HFFc6 (cell line): ENCODE measurements at regions not wholly inside any gene's neighbourhood (a gene's known extent, or its start where the extent isn't known, plus 50 kb on each side); places are given as distances from the start of the nearest gene placed in this dataset.
"Not testable (repeated sequence)": the region's sequence is repeated elsewhere in the genome, so short reads cannot be mapped to it uniquely, and the experiment has no call there.

ENCODE experiments used
- DNase-seq: peaks from one replicate; pipeline ENCODE4 v3.0.0-alpha.2; 2018
- H3K27ac Mint-ChIP-seq: 2 replicates; pipeline ENCODE4 v1.8.0; 2020; ENCODE audit warnings: mild to moderate bottlenecking, mixed read lengths
- H3K27me3 Mint-ChIP-seq: 2 replicates; pipeline ENCODE4 v1.8.0; 2021; ENCODE audit warnings: mild to moderate bottlenecking, moderate library complexity, mixed read lengths; ENCODE audit not compliant: insufficient read depth
- H3K36me3 Mint-ChIP-seq: 2 replicates; pipeline ENCODE4 v1.8.0; 2021; ENCODE audit warnings: low read depth, mixed read lengths
- H3K4me1 Mint-ChIP-seq: 2 replicates; pipeline ENCODE4 v1.8.0; 2020; ENCODE audit warnings: low read depth, mixed read lengths
- H3K4me3 Mint-ChIP-seq: 2 replicates; pipeline ENCODE4 v1.8.0; 2020; ENCODE audit warnings: mild to moderate bottlenecking, moderate library complexity, mixed read lengths
- H3K9me3 Mint-ChIP-seq: 2 replicates; pipeline ENCODE4 v1.8.0; 2020; ENCODE audit warnings: mild to moderate bottlenecking, mixed read lengths

DNA sequence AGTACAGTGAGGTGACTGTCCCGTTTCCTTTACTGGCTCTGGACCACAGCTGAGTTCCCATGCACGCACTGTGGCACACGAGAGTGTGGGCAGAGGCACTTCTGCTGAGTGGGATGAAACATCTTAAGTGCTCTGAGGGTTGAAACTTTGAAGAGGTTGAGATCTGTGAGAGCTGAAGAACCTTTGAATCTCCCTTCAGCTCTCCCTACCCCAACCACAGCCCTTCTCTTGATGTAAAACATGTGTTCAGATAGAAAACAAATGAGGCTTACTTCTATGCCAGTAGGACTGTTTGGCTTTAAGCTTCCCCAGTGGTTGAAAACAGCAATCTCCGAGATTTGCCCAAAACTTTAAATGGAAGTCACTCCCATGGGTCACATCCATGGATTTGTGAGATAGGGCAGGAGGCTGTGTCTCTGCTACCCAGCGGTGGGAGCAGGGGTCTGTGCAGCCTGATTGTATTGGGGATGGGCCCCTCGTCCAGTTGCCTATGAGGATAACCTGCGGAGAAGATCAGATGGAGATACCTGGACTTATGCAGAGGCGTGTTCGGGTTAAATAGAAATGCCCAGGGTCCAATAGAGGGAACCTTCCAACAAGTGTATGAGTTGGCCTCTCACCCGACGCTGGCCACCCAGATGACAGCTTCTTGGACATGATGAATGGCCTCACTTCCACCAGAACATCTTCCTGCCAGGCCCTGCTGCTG, 178.0 kb upstream of the PLGLB2 start:
- H3K4me3 Mint-ChIP-seq, H3K36me3 Mint-ChIP-seq, H3K9me3 Mint-ChIP-seq, H3K27me3 Mint-ChIP-seq, DNase-seq, H3K27ac Mint-ChIP-seq: not testable (repeated sequence)
- peaks cover 13% of the 10 kb centered on the region for H3K4me1 Mint-ChIP-seq

- H3K27me3 Mint-ChIP-seq, DNase-seq, H3K36me3 Mint-ChIP-seq, H3K4me3 Mint-ChIP-seq, H3K4me1 Mint-ChIP-seq, H3K9me3 Mint-ChIP-seq, H3K27ac Mint-ChIP-seq: not testable (repeated sequence)
These were observed 175.9 kb upstream of the PLGLB2 start for GRCh38 chr2:87571889-87572465.

DNA sequence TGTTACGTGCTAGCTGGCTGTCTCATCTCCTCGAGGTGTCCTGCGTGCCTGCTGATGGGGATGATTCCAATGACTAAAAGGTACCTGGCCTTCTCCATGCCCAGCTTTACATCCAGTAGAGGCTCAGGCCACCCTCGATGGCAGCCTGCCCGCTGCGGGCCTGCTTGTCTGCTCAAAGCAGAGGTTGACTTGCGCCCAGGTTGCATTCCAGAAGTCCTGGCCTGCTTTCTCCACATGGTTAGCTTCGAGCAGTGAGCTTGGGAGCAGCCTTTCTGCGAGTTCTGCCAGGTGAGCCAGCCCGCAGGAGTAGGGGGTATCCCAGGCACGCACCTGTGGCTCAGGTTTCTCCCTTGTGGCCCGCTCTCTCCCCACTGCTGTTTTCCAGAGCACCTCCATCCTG, 175.0 kb upstream of the PLGLB2 start:
- not testable (repeated sequence) for H3K27me3 Mint-ChIP-seq, H3K27ac Mint-ChIP-seq, DNase-seq, H3K4me3 Mint-ChIP-seq, H3K9me3 Mint-ChIP-seq, H3K4me1 Mint-ChIP-seq, H3K36me3 Mint-ChIP-seq

DNA sequence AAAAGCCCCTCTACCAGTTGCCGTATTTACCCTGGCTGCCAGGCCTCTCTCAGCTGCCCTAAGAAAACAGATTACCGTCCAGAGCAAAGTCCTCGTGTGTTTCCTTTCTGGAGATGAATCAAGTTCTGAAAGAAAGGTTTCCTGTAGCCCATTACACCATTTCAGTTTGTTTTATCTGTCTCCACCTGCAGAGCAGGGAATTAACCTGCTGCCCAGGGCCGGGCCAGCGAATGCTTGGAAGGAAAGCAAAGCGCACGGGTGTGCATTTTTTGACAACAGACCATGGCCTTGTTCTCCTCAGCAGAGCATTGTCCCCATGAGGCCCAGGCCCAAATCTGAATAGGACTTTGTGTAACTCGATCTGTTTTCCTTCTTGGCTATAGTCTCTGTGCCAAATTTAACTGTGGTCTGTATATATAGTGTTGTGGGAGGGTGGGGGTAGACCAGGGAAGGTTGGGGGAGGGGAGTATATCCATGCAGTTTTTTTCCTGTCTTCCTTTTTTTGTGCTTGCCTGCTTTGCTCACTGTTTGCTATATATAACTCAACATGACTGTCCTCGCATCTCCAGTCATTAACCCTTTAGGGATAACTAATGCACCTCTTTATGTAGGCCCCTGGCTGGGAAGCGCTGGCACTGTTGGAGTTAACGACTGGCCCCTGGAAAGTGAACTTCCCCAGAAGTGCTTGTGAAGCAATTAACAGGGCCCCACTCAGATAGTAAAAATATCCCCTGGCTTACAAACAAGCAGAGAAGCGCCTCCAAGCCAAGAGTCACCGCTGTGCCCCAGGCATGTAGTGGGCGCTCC, 174.3 kb upstream of the PLGLB2 start:
- DNase-seq, H3K27ac Mint-ChIP-seq, H3K36me3 Mint-ChIP-seq, H3K4me3 Mint-ChIP-seq, H3K27me3 Mint-ChIP-seq, H3K9me3 Mint-ChIP-seq, H3K4me1 Mint-ChIP-seq: not testable (repeated sequence)

DNA sequence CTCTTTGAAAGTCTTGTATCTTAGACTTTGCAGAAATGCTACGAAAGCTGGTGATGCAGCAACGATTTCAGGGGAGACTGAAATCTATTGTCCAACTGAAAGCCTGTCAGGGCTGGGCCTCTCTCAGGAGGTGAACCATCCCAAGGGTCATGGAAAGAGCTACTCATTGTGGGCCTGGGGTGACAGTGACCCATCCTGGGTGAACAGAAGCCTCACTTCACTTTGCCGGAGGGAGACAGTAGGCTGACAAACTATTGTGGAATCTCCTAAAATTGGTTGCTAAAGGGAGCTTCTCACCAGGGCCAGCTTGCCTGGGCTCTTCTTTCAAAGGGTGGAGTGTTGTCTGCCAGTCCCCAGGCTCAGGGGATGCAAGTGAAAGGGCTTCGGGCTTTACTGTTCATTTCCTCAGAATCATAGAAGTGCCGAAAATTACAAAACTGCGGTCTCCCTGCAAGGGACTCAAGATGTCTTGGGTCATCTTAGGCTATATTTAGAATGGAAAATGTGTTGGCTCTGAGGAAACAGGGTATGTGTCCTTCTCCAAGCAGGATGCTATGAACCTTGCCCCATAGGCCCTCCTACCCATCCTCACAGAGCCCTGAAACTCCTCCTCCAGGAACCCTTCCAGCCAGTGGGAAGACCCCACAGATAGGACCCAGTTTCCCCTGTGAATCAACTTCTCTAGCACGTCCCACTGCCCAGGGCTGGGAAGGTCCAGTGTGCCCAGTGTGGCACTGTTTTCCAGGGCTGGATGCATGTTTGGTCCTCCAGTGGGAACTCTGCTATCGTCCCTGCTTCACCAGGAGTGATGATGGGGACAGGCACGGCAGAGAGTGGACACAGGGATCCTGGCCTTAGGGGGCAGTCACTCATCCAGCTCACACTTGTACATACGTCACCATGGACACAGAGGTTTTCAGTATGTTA, 173.4 kb upstream of the PLGLB2 start:
- H3K36me3 Mint-ChIP-seq, DNase-seq, H3K4me1 Mint-ChIP-seq, H3K27me3 Mint-ChIP-seq, H3K9me3 Mint-ChIP-seq, H3K27ac Mint-ChIP-seq, H3K4me3 Mint-ChIP-seq: not testable (repeated sequence)

GRCh38 chr2:87575138-87575537, 172.7 kb upstream of the PLGLB2 start:
- DNase-seq, H3K27me3 Mint-ChIP-seq, H3K9me3 Mint-ChIP-seq, H3K4me1 Mint-ChIP-seq, H3K36me3 Mint-ChIP-seq, H3K4me3 Mint-ChIP-seq, H3K27ac Mint-ChIP-seq: not testable (repeated sequence)

- H3K4me3 Mint-ChIP-seq, H3K27me3 Mint-ChIP-seq, H3K27ac Mint-ChIP-seq, H3K36me3 Mint-ChIP-seq, DNase-seq, H3K9me3 Mint-ChIP-seq, H3K4me1 Mint-ChIP-seq: not testable (repeated sequence)
These were observed 170.5 kb upstream of the PLGLB2 start for GRCh38 chr2:87577358-87577757.

- DNase-seq, H3K27me3 Mint-ChIP-seq, H3K9me3 Mint-ChIP-seq, H3K4me3 Mint-ChIP-seq, H3K27ac Mint-ChIP-seq, H3K4me1 Mint-ChIP-seq, H3K36me3 Mint-ChIP-seq: not testable (repeated sequence)
These were observed 165.7 kb upstream of the PLGLB2 start for GRCh38 chr2:87582152-87582551.

- H3K4me1 Mint-ChIP-seq, H3K4me3 Mint-ChIP-seq, H3K27ac Mint-ChIP-seq, H3K36me3 Mint-ChIP-seq, H3K27me3 Mint-ChIP-seq, DNase-seq, H3K9me3 Mint-ChIP-seq: not testable (repeated sequence)
These were observed 165.3 kb upstream of the PLGLB2 start for GRCh38 chr2:87582579-87582978.

GRCh38 chr2:87583370-87583769, 164.5 kb upstream of the PLGLB2 start:
- H3K27ac Mint-ChIP-seq, H3K36me3 Mint-ChIP-seq, DNase-seq, H3K27me3 Mint-ChIP-seq, H3K4me1 Mint-ChIP-seq, H3K9me3 Mint-ChIP-seq, H3K4me3 Mint-ChIP-seq: not testable (repeated sequence)

DNA sequence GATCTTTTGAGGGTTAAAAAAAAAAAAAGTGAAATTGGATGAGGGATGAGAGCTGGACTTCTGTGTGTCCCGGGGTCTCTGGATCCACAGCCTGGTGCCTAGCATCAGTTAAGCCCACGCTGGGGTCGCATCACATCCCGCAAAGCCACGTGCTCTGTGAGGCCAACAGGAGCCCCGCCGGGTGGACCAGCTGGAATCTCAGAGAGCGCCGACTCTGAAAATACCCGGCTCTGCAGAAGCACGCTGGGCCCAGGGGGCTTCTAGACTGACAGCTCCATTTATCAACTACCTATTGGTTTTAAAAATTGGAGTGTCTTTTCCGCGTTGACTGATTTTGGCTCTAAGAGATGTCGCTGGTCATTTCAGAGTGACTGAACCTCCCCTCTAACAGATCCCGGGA, 164.1 kb upstream of the PLGLB2 start:
- not testable (repeated sequence) for H3K9me3 Mint-ChIP-seq, H3K27ac Mint-ChIP-seq, H3K27me3 Mint-ChIP-seq, H3K4me1 Mint-ChIP-seq, H3K4me3 Mint-ChIP-seq, H3K36me3 Mint-ChIP-seq, DNase-seq

GRCh38 chr2:87584268-87584906, 163.5 kb upstream of the PLGLB2 start:
- not testable (repeated sequence) for H3K36me3 Mint-ChIP-seq, H3K27ac Mint-ChIP-seq, H3K4me1 Mint-ChIP-seq, H3K9me3 Mint-ChIP-seq, H3K4me3 Mint-ChIP-seq, H3K27me3 Mint-ChIP-seq, DNase-seq

- H3K27me3 Mint-ChIP-seq, H3K27ac Mint-ChIP-seq, H3K4me1 Mint-ChIP-seq, H3K4me3 Mint-ChIP-seq, DNase-seq, H3K9me3 Mint-ChIP-seq: not testable (repeated sequence)
- H3K36me3 Mint-ChIP-seq = peaks cover 10% of the 10 kb centered on the region; the same call in 1 of the 2 replicates
These were observed 160.0 kb upstream of the PLGLB2 start for GRCh38 chr2:87587934-87588333.
